CD4-positive, alpha-beta T cell (primary cell): ENCODE measurements at regions not wholly inside any gene's neighbourhood (a gene's known extent, or its start where the extent isn't known, plus 50 kb on each side); places are given as distances from the start of the nearest gene placed in this dataset.

ENCODE experiments used
- ATAC-seq: fragments of 200-7000 bp; cut with Tn5 transposase; one replicate; pipeline ENCODE4 v1.10.0; 2022; ENCODE audit warnings: mild to moderate bottlenecking; ENCODE audit not compliant: poor library complexity
- CTCF ChIA-PET: fragments of 350-600 bp; sonication (Branson Sonifier 250); formaldehyde crosslinking; loops from one replicate; lab custom pipeline; 2021; ENCODE audit warnings: antibody characterized with exemption, inconsistent platforms; lab: Charles Lee
- POLR2A ChIA-PET: fragments of 350-600 bp; sonication (Branson Sonifier 250); formaldehyde crosslinking; loops from one replicate; lab custom pipeline; 2021; ENCODE audit warnings: antibody characterized with exemption, inconsistent platforms; lab: Charles Lee
- DNase-seq, 14 experiments: peaks; one replicate each; pipeline ENCODE4 v3.0.0-alpha.2; 2013 to 2020; ENCODE audit warnings: mixed read lengths in 2 of 14
- H3K27ac ChIP-seq, 2 donors: one replicate each; pipeline versions ENCODE4 v1.5.1 to v1.7.0; 2013; ENCODE audit warnings: low read length in 2 of 2, low read depth in 1 of 2, mild to moderate bottlenecking in 1 of 2
- H3K27me3 ChIP-seq, 2 experiments: 1 replicate in 1 of 2; 2 replicates in 1 of 2; pipeline versions ENCODE4 v1.6.1 to v1.7.0; 2013; ENCODE audit warnings: low read length in 2 of 2, control low read depth in 1 of 2, mild to moderate bottlenecking in 1 of 2, moderate library complexity in 1 of 2; ENCODE audit not compliant: insufficient read depth in 2 of 2, control insufficient read depth in 1 of 2
- H3K36me3 ChIP-seq: one replicate; pipeline ENCODE4 v1.6.1; 2013; ENCODE audit warnings: low read length, control low read depth; ENCODE audit not compliant: insufficient read depth
- H3K4me1 ChIP-seq: one replicate; pipeline ENCODE4 v1.6.1; 2013; ENCODE audit warnings: low read length, control low read depth; ENCODE audit not compliant: insufficient read depth
- H3K4me3 ChIP-seq: one replicate; pipeline ENCODE4 v1.5.1; 2013; ENCODE audit warnings: mild to moderate bottlenecking, low read length, moderate library complexity
- H3K9me3 ChIP-seq, 2 experiments: 1 replicate in 1 of 2; 2 replicates in 1 of 2; pipeline versions ENCODE4 v1.6.1 to v1.7.0; 2013; ENCODE audit warnings: low read length in 2 of 2, mild to moderate bottlenecking in 2 of 2, control low read depth in 1 of 2, moderate library complexity in 1 of 2; ENCODE audit not compliant: control insufficient read depth in 1 of 2, insufficient read depth in 1 of 2
- H3K27ac Mint-ChIP-seq: one replicate; pipeline ENCODE4 v1.8.0; 2020; ENCODE audit warnings: mixed read lengths
- H3K27me3 Mint-ChIP-seq: one replicate; pipeline ENCODE4 v1.8.0; 2021; ENCODE audit warnings: mixed read lengths
- H3K36me3 Mint-ChIP-seq: one replicate; pipeline ENCODE4 v1.8.0; 2021; ENCODE audit warnings: low read depth, mixed read lengths
- H3K4me1 Mint-ChIP-seq: one replicate; pipeline ENCODE4 v1.8.0; 2021; ENCODE audit warnings: low read depth, mixed read lengths
- H3K4me3 Mint-ChIP-seq: one replicate; pipeline ENCODE4 v1.8.0; 2020; ENCODE audit warnings: mild to moderate bottlenecking, mixed read lengths
- H3K9me3 Mint-ChIP-seq: one replicate; pipeline ENCODE4 v1.8.0; 2020; ENCODE audit warnings: mixed read lengths
- intact Hi-C, 2 experiments: fragments of 100-400 bp; cut with DNase I in 1 of 2; cut with micrococcal nuclease in 1 of 2; formaldehyde crosslinking; loops; one replicate each; pipeline versions ENCODE4 v1.15.1 to v1.9.0; 2023 to 2025; cut with DNase I, micrococcal nuclease
- TF ChIP-seq, protein P1 (sequence below): fragments of 200-600 bp; IDR thresholded peaks from one replicate; pipeline ENCODE4 v1.8.0; 2022; ENCODE audit warnings: antibody characterized with exemption, mild to moderate bottlenecking

- no peak overlapping the region for H3K27ac Mint-ChIP-seq
- no peaks in the 10 kb centered on the region for H3K4me1 ChIP-seq
- intact Hi-C loops, result no loop called here
- no peak overlapping the region for H3K4me3 Mint-ChIP-seq
- H3K27me3 ChIP-seq, result no peaks in the 10 kb centered on the region
- H3K27me3 Mint-ChIP-seq, result peaks cover 14% of the 10 kb centered on the region
- CTCF ChIA-PET, result no interaction called here
- H3K27ac ChIP-seq, result no peak overlapping the region
- H3K4me3 ChIP-seq, result no peak overlapping the region
- no peaks in the 10 kb centered on the region for H3K36me3 ChIP-seq
- H3K4me1 Mint-ChIP-seq, result no peaks in the 10 kb centered on the region
- TF ChIP-seq, protein P1, sequence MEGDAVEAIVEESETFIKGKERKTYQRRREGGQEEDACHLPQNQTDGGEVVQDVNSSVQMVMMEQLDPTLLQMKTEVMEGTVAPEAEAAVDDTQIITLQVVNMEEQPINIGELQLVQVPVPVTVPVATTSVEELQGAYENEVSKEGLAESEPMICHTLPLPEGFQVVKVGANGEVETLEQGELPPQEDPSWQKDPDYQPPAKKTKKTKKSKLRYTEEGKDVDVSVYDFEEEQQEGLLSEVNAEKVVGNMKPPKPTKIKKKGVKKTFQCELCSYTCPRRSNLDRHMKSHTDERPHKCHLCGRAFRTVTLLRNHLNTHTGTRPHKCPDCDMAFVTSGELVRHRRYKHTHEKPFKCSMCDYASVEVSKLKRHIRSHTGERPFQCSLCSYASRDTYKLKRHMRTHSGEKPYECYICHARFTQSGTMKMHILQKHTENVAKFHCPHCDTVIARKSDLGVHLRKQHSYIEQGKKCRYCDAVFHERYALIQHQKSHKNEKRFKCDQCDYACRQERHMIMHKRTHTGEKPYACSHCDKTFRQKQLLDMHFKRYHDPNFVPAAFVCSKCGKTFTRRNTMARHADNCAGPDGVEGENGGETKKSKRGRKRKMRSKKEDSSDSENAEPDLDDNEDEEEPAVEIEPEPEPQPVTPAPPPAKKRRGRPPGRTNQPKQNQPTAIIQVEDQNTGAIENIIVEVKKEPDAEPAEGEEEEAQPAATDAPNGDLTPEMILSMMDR, result no peak
- no peaks in the 10 kb centered on the region for H3K36me3 Mint-ChIP-seq
- ATAC-seq (no peak), DNase-seq (no peak)
- H3K9me3 Mint-ChIP-seq, result peaks cover 16% of the 10 kb centered on the region
- H3K9me3 ChIP-seq, result peaks cover 0 to 8% of the 10 kb centered on the region in 2 experiments
- POLR2A ChIA-PET, result no interaction called here
Measured at GRCh38 chr14:53567236-53567780, 389.3 kb downstream of the BMP4 start.

DNA sequence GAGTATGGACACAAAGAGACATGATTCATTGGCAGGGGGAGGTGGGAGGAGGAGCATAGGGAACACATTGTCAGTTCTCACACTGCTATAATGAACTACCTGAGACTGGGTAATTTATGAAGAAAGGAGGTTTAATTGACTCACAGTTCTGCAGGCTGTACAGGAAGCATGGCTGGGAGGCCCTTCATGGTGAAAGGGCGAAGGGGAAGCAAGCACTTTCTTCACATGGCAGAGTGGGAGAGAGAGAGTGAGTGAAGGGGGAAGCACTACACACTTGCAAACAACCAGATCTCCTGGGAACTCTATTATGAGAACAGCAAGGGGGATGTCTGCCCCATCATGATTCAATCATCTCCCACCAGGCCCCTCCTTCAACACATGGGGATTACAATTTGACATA, 391.8 kb downstream of the BMP4 start:
- Histone ChIP-seq H3K4me3 (no peak overlapping the region), H3K27me3 (no peaks in the 10 kb centered on the region), H3K27ac (no peak overlapping the region), H3K9me3 (peaks cover 0 to 8% of the 10 kb centered on the region in 2 experiments), H3K4me1 (no peaks in the 10 kb centered on the region), H3K36me3 (no peaks in the 10 kb centered on the region)
- no peaks in the 10 kb centered on the region for H3K4me1 Mint-ChIP-seq
- no peak overlapping the region for H3K27ac Mint-ChIP-seq
- intact Hi-C loops, result no loop called here
- peaks cover 4% of the 10 kb centered on the region for H3K27me3 Mint-ChIP-seq
- ATAC-seq (no peak), DNase-seq (no peak)
- ChIA-PET POLR2A (no interaction called here), CTCF (no interaction called here)
- TF ChIP-seq, protein P1, result no peak
- H3K36me3 Mint-ChIP-seq, result no peaks in the 10 kb centered on the region
- no peak overlapping the region for H3K4me3 Mint-ChIP-seq
- H3K9me3 Mint-ChIP-seq, result peaks cover 19% of the 10 kb centered on the region

DNA sequence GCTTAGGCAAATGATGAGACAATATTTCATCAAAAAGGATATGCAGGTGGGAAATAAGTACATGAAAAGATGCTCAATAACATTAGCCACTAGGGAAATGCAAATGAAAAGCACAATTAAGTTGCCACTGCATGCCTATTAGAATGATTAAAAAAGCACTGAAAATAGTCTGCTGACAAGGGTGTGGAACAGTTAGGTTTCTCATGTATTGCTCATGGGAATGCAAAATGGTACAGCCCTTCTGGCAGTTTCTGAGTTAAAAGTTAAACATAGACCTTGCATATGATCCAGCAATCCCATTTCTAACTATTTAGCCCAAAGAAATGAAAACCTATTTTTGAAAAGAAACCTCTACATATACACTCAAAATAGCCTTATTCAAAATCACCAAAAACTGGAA, 393.0 kb downstream of the BMP4 start:
- intact Hi-C loops, result no loop called here
- ATAC-seq (no peak), DNase-seq (no peak)
- no peaks in the 10 kb centered on the region for H3K4me1 ChIP-seq
- H3K36me3 ChIP-seq, result no peaks in the 10 kb centered on the region
- no peak overlapping the region for H3K4me3 ChIP-seq
- TF ChIP-seq, protein P1, result no peak
- ChIA-PET POLR2A (no interaction called here), CTCF (no interaction called here)
- no peak overlapping the region for H3K27ac ChIP-seq
- peaks cover 0 to 8% of the 10 kb centered on the region in 2 experiments for H3K9me3 ChIP-seq
- no peaks in the 10 kb centered on the region for H3K27me3 Mint-ChIP-seq
- H3K4me3 Mint-ChIP-seq, result no peak overlapping the region
- H3K27me3 ChIP-seq, result no peaks in the 10 kb centered on the region
- H3K9me3 Mint-ChIP-seq, result peaks cover 19% of the 10 kb centered on the region
- no peak overlapping the region for H3K27ac Mint-ChIP-seq
- H3K4me1 Mint-ChIP-seq, result no peaks in the 10 kb centered on the region
- H3K36me3 Mint-ChIP-seq, result no peaks in the 10 kb centered on the region
